VCaP (cell line): ENCODE measurements at regions not wholly inside any gene's neighbourhood (a gene's known extent, or its start where the extent isn't known, plus 50 kb on each side); places are given as distances from the start of the nearest gene placed in this dataset.

Experiments used
- H3K27ac ChIP-seq: fragments of 450-650 bp; 2 replicates; pipeline ENCODE4 v1.5.1; 2017
- TF ChIP-seq, protein P1 (sequence below): fragments of 450-650 bp; conservative IDR thresholded peaks from 2 replicates; pipeline ENCODE4 v1.5.1; 2017; ENCODE audit warnings: mild to moderate bottlenecking, moderate library complexity

DNA sequence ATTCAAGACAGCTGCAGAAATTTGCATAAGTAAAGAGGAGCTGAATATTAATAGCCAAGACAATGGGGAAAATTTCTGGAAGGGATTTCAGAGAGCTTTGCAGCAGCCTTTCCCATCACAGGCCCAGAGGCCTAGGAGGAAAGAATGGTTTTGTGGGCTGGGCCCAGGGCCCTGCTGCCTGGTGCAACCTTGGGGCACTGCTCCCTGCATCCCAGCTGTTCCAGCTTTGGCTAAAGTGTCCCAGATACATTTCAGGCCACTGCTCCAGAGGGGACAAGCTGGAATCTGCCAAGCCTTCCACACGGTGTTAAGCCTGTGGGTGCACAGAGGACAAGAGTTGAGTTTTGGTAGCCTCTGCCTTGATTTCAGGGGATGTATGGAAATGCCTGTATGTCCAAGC, 185.6 kb upstream of the SFRP2 start:
- no peak overlapping the region for H3K27ac ChIP-seq
- TF ChIP-seq, protein P1, sequence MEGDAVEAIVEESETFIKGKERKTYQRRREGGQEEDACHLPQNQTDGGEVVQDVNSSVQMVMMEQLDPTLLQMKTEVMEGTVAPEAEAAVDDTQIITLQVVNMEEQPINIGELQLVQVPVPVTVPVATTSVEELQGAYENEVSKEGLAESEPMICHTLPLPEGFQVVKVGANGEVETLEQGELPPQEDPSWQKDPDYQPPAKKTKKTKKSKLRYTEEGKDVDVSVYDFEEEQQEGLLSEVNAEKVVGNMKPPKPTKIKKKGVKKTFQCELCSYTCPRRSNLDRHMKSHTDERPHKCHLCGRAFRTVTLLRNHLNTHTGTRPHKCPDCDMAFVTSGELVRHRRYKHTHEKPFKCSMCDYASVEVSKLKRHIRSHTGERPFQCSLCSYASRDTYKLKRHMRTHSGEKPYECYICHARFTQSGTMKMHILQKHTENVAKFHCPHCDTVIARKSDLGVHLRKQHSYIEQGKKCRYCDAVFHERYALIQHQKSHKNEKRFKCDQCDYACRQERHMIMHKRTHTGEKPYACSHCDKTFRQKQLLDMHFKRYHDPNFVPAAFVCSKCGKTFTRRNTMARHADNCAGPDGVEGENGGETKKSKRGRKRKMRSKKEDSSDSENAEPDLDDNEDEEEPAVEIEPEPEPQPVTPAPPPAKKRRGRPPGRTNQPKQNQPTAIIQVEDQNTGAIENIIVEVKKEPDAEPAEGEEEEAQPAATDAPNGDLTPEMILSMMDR = no peak

GRCh38 chr4:153973942-153974341, 185.1 kb upstream of the SFRP2 start:
- H3K27ac ChIP-seq = no peak overlapping the region
- TF ChIP-seq, protein P1 = no peak

GRCh38 chr4:153971899-153972298, 183.0 kb upstream of the SFRP2 start:
- TF ChIP-seq, protein P1 = no peak
- no peak overlapping the region for H3K27ac ChIP-seq

DNA sequence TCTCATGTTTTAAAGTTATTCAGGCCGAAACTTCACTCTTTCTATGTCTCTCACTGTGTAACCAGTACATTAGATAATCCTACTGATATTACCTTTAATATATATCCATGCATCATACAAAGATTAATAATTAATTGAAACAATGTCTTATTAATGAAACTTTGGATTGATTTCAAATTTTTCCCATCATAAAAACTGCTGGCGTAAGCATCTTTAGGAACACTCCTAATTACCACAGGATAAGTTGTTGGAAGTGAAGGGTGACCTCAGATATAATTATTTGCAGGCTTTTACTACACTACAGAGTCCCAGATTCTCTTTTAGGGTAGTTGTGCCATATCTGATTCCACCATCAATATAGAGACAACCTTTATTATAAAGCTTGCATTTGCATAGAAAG, 181.3 kb upstream of the SFRP2 start:
- TF ChIP-seq, protein P1 = no peak
- H3K27ac ChIP-seq = no peak overlapping the region

DNA sequence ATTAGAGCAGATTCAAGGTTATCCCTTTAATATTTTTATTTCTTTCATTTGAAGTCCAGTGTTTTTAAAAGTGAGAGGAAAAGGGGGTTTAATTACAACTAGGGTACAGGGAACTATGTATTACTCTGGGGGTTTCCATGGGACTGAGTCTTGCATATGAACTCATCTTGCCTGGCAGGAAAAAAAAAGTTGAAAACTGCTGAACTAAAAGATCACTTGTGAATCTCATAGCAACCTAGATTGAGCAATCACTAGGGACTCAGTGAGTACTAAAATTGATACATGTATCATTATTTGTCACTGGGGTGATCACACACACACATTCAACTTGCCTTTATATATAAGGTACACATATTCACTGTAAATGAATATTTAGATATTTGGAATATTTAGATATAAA, 180.7 kb upstream of the SFRP2 start:
- TF ChIP-seq, protein P1 = no peak
- H3K27ac ChIP-seq = no peak overlapping the region

GRCh38 chr4:153966641-153967040, 177.8 kb upstream of the SFRP2 start:
- TF ChIP-seq, protein P1 = no peak
- H3K27ac ChIP-seq = no peak overlapping the region

DNA sequence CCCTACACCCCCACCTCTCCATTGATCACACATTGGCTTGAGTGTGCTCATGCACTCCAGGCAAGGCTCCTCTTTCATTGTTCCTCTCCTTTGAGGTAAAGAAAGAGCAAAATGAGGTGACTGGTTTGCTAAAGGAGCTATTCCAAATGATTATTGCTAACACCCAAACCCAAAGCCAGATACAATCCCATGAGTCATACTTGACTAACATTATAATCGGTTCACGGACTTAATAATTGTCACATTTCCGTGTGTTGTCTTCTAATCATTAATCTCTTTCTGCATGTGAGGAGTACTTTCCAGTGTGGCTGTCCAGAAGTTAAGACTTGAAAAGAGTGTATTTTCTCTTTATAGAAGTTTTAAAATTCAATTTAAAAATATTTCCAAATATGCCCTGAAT, 174.3 kb upstream of the SFRP2 start:
- TF ChIP-seq, protein P1 = no peak
- no peak overlapping the region for H3K27ac ChIP-seq
